H9 (cell line): ENCODE measurements at regions not wholly inside any gene's neighbourhood (a gene's known extent, or its start where the extent isn't known, plus 50 kb on each side); places are given as distances from the start of the nearest gene placed in this dataset.

Experiments used
- DNase-seq: peaks from one replicate; pipeline ENCODE4 v3.0.0-alpha.2; 2017
- H2AFZ ChIP-seq: one replicate; pipeline ENCODE4 v1.6.1; 2013; ENCODE audit warnings: mild to moderate bottlenecking, low read length, control low read depth, moderate library complexity
- H2AK5ac ChIP-seq: 2 replicates; pipeline ENCODE4 v1.6.1; 2013; ENCODE audit warnings: low read length, control low read depth, mixed read lengths; ENCODE audit not compliant: insufficient read length
- H2BK120ac ChIP-seq: one replicate; pipeline ENCODE4 v1.6.1; 2013; ENCODE audit warnings: low read depth, mild to moderate bottlenecking, low read length, control low read depth, inconsistent platforms; ENCODE audit not compliant: poor library complexity, severe bottlenecking
- H2BK12ac ChIP-seq: 2 replicates; pipeline ENCODE4 v1.6.1; 2013; ENCODE audit warnings: low read length, control low read depth, mixed read lengths, low read depth; ENCODE audit not compliant: insufficient read length
- H2BK15ac ChIP-seq: 2 replicates; pipeline ENCODE4 v1.6.1; 2013; ENCODE audit warnings: low read depth, low read length, control low read depth
- H2BK20ac ChIP-seq: one replicate; pipeline ENCODE4 v1.6.1; 2013; ENCODE audit warnings: low read depth, mild to moderate bottlenecking, low read length, control low read depth, inconsistent platforms; ENCODE audit not compliant: poor library complexity, severe bottlenecking
- H2BK5ac ChIP-seq: 2 replicates; pipeline ENCODE4 v1.6.1; 2013; ENCODE audit warnings: low read length, control low read depth, mixed read lengths; ENCODE audit not compliant: insufficient read length
- H3K14ac ChIP-seq: 2 replicates; pipeline ENCODE4 v1.6.1; 2013; ENCODE audit warnings: low read length, control low read depth; ENCODE audit not compliant: insufficient read depth
- H3K18ac ChIP-seq: 2 replicates; pipeline ENCODE4 v1.6.1; 2013; ENCODE audit warnings: low read depth, mild to moderate bottlenecking, mixed read lengths, low read length, control low read depth; ENCODE audit not compliant: insufficient read length
- H3K23ac ChIP-seq: 2 replicates; pipeline ENCODE4 v1.6.1; 2013; ENCODE audit warnings: low read length, control low read depth, mixed read lengths, low read depth; ENCODE audit not compliant: insufficient read length
- H3K23me2 ChIP-seq: 2 replicates; pipeline ENCODE4 v1.6.1; 2013; ENCODE audit warnings: low read depth, mild to moderate bottlenecking, mixed read lengths, low read length, control low read depth; ENCODE audit not compliant: insufficient read length, poor library complexity, severe bottlenecking
- H3K27ac ChIP-seq: 2 replicates; pipeline ENCODE4 v1.5.1; 2013; ENCODE audit warnings: low read length, control low read depth, mixed read lengths, low read depth; ENCODE audit not compliant: insufficient read length
- H3K27me3 ChIP-seq: 2 replicates; pipeline ENCODE4 v1.6.1; 2013; ENCODE audit warnings: low read length, control low read depth, inconsistent platforms; ENCODE audit not compliant: insufficient read depth
- H3K4ac ChIP-seq: 2 replicates; pipeline ENCODE4 v1.6.1; 2013; ENCODE audit warnings: low read depth, mild to moderate bottlenecking, control low read depth, inconsistent platforms, low read length, moderate library complexity
- H3K4me1 ChIP-seq: 2 replicates; pipeline ENCODE4 v1.6.1; 2013; ENCODE audit warnings: low read length, control low read depth, inconsistent platforms; ENCODE audit not compliant: insufficient read depth
- H3K4me2 ChIP-seq: 2 replicates; pipeline ENCODE4 v1.6.1; 2013; ENCODE audit warnings: low read length, control low read depth, mixed read lengths; ENCODE audit not compliant: insufficient read length, insufficient read depth
- H3K56ac ChIP-seq: 2 replicates; pipeline ENCODE4 v1.6.1; 2013; ENCODE audit warnings: low read depth, mild to moderate bottlenecking, mixed read lengths, low read length, control low read depth; ENCODE audit not compliant: insufficient read length
- H3K79me1 ChIP-seq: 2 replicates; pipeline ENCODE4 v1.6.1; 2013; ENCODE audit warnings: low read depth, mild to moderate bottlenecking, moderate library complexity, low read length, control low read depth, inconsistent platforms; ENCODE audit not compliant: insufficient read depth, poor library complexity, severe bottlenecking
- H3K79me2 ChIP-seq: 2 replicates; pipeline ENCODE4 v1.6.1; 2013; ENCODE audit warnings: low read length, control low read depth, inconsistent platforms; ENCODE audit not compliant: insufficient read depth
- H3K9ac ChIP-seq: 2 replicates; pipeline ENCODE4 v1.6.1; 2013; ENCODE audit warnings: low read length, control low read depth, mixed read lengths; ENCODE audit not compliant: insufficient read length; ENCODE audit errors: extremely low read depth
- H3K9me3 ChIP-seq: one replicate; pipeline ENCODE4 v1.6.1; 2013; ENCODE audit warnings: low read depth, low read length, inconsistent platforms; ENCODE audit not compliant: control insufficient read depth
- H3T11ph ChIP-seq: one replicate; pipeline ENCODE4 v1.6.1; 2013; ENCODE audit warnings: mild to moderate bottlenecking, low read length, control low read depth, inconsistent platforms
- H4K20me1 ChIP-seq: one replicate; pipeline ENCODE4 v1.6.1; 2013; ENCODE audit not compliant: control insufficient read depth, insufficient read length, insufficient read depth
- H4K5ac ChIP-seq: 2 replicates; pipeline ENCODE4 v1.6.1; 2013; ENCODE audit warnings: low read depth, mild to moderate bottlenecking, mixed read lengths, low read length, control low read depth; ENCODE audit not compliant: insufficient read length
- H4K8ac ChIP-seq: replicated peaks from 2 replicates; pipeline ENCODE4 v1.6.1; 2013; ENCODE audit warnings: low read length, control low read depth, mixed read lengths, low read depth; ENCODE audit not compliant: insufficient read length
- H4K91ac ChIP-seq: 2 replicates; pipeline ENCODE4 v1.6.1; 2013; ENCODE audit warnings: low read depth, mild to moderate bottlenecking, moderate library complexity, mixed read lengths, low read length, control low read depth; ENCODE audit not compliant: insufficient read length
- H3K27ac Mint-ChIP-seq, 3 experiments: 2 replicates in 2 of 3; 3 replicates in 1 of 3; pipeline ENCODE4 v1.8.0; 2020 to 2021; ENCODE audit warnings: mixed read lengths in 3 of 3, mild to moderate bottlenecking in 1 of 3, moderate library complexity in 1 of 3
- H3K27me3 Mint-ChIP-seq: 2 replicates; pipeline ENCODE4 v1.8.0; 2021; ENCODE audit warnings: low read depth, mild to moderate bottlenecking, moderate library complexity, mixed read lengths
- H3K36me3 Mint-ChIP-seq, 3 experiments: 2 replicates in 2 of 3; 3 replicates in 1 of 3; pipeline ENCODE4 v1.8.0; 2020 to 2021; ENCODE audit warnings: low read depth in 3 of 3, mixed read lengths in 3 of 3; ENCODE audit not compliant: insufficient read depth in 1 of 3
- H3K4me1 Mint-ChIP-seq, 2 experiments: 2 replicates each; pipeline ENCODE4 v1.8.0; 2020; ENCODE audit warnings: mixed read lengths in 2 of 2
- H3K4me3 Mint-ChIP-seq, 2 experiments: 2 replicates in 1 of 2; 3 replicates in 1 of 2; pipeline ENCODE4 v1.8.0; 2020 to 2021; ENCODE audit warnings: mild to moderate bottlenecking in 2 of 2, mixed read lengths in 2 of 2, moderate library complexity in 1 of 2
- H3K9me3 Mint-ChIP-seq, 2 experiments: 2 replicates in 1 of 2; 3 replicates in 1 of 2; pipeline ENCODE4 v1.8.0; 2020; ENCODE audit warnings: mild to moderate bottlenecking in 2 of 2, mixed read lengths in 2 of 2, moderate library complexity in 1 of 2
- CTCF ChIP-seq: fragments of 200-600 bp; sonication (generic); conservative IDR thresholded peaks from 3 replicates; pipeline ENCODE4 v1.8.0; 2021; ENCODE audit warnings: antibody characterized with exemption, mild to moderate bottlenecking
- WGBS: extraction: QIAGEN DNeasy Blood & Tissue Kit; methylation state at CpG from one replicate; pipeline ENCODE4 v1.1.7; 2013; ENCODE audit warnings: missing lambda C conversion rate, low lambda C conversion rate, mixed read lengths; ENCODE audit not compliant: insufficient read length; ENCODE audit errors: extremely low coverage; 5-methylcytosine and 5-hydroxymethylcytosine counted together

GRCh38 chr5:8844847-8845246 is 701.0 kb downstream of the SEMA5A start:
- DNase-seq = no peak
- Histone ChIP-seq H2BK120ac (no peak overlapping the region), H3K4me2 (no peak overlapping the region), H3K23ac (no peak overlapping the region), H3K4me1 (no peaks in the 10 kb centered on the region; the same call in 1 of the 2 replicates), H3K9ac (no peak overlapping the region), H3K56ac (no peak overlapping the region), H3K9me3 (no peaks in the 10 kb centered on the region), H3K18ac (no peak overlapping the region), H2BK5ac (no peak overlapping the region), H2BK15ac (no peak overlapping the region), H3K79me1 (no peaks in the 10 kb centered on the region), H3K14ac (no peak overlapping the region), H3T11ph (no peak overlapping the region), H4K5ac (no peak overlapping the region), H4K91ac (no peak overlapping the region), H2AFZ (no peak overlapping the region), H2BK12ac (no peak overlapping the region), H2BK20ac (no peak overlapping the region), H2AK5ac (no peak overlapping the region), H3K4ac (no peak overlapping the region), H3K23me2 (no peaks in the 10 kb centered on the region), H3K27me3 (no peaks in the 10 kb centered on the region), H3K79me2 (no peaks in the 10 kb centered on the region), H3K27ac (no peak overlapping the region), H4K8ac (no peak overlapping the region), H4K20me1 (no peaks in the 10 kb centered on the region)
- Mint-ChIP-seq H3K9me3 (peaks cover 9 to 10% of the 10 kb centered on the region in 2 experiments), H3K4me1 (peaks cover 16 to 20% of the 10 kb centered on the region in 2 experiments), H3K27me3 (no peaks in the 10 kb centered on the region), H3K36me3 (peaks cover 2 to 12% (median 8%) of the 10 kb centered on the region in 3 experiments; a peak in 5 of 7 replicates), H3K4me3 (no peak overlapping the region), H3K27ac (no peak overlapping the region)
- WGBS = no CpG with 5 or more reads among the region's 6 CpGs
- no peak for TF ChIP-seq CTCF
